A549 (cell line): ENCODE measurements at regions not wholly inside any gene's neighbourhood (a gene's known extent, or its start where the extent isn't known, plus 50 kb on each side); places are given as distances from the start of the nearest gene placed in this dataset.
"Not testable (repeated sequence)": the region's sequence is repeated elsewhere in the genome, so short reads cannot be mapped to it uniquely, and the experiment has no call there.

ENCODE experiments used
- KDM1A ChIP-seq: fragments of 200-600 bp; sonication (generic); IDR thresholded peaks from 2 replicates; pipeline ENCODE4 v1.6.1; 2016; ENCODE audit warnings: low read depth, mild to moderate bottlenecking
- TF ChIP-seq, protein P1 (sequence below): IDR thresholded peaks from 2 replicates; pipeline ENCODE4 v1.6.1; 2012; ENCODE audit warnings: low read depth, borderline replicate concordance
- TF ChIP-seq, protein P2 (sequence below): IDR thresholded peaks from 2 replicates; pipeline ENCODE4 v1.6.1; 2012
- TF ChIP-seq, protein P3 (sequence below): fragments of >200 bp; sonication (Bioruptor Twin); formaldehyde crosslinking; IDR thresholded peaks from 3 replicates; pipeline ENCODE4 v1.5.1; 2016

DNA sequence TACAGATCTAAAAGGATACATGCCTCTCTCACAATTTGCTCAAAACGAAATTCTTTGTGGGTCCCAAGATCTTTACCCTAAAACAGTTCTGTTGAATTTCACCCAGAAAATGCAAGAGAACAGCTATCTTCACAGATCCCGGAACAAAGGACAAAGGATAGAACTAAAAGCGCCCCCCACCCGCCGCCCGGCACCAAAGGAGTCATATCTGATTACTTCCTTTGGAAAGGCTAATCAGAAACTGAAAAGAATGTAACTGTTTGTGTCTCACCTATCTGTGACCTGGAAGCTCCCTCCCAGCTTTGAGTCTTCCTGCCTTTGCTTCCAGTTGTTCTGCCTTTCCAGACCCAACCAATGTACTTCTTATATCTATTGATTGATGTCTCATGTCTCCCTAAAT lies 247.9 kb upstream of the FAM240B start:
- TF ChIP-seq, protein P1, sequence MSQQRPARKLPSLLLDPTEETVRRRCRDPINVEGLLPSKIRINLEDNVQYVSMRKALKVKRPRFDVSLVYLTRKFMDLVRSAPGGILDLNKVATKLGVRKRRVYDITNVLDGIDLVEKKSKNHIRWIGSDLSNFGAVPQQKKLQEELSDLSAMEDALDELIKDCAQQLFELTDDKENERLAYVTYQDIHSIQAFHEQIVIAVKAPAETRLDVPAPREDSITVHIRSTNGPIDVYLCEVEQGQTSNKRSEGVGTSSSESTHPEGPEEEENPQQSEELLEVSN: not testable (repeated sequence)
- not testable (repeated sequence) for TF ChIP-seq KDM1A
- TF ChIP-seq, protein P2, sequence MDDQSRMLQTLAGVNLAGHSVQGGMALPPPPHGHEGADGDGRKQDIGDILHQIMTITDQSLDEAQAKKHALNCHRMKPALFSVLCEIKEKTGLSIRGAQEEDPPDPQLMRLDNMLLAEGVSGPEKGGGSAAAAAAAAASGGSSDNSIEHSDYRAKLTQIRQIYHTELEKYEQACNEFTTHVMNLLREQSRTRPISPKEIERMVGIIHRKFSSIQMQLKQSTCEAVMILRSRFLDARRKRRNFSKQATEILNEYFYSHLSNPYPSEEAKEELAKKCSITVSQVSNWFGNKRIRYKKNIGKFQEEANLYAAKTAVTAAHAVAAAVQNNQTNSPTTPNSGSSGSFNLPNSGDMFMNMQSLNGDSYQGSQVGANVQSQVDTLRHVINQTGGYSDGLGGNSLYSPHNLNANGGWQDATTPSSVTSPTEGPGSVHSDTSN: not testable (repeated sequence)
- TF ChIP-seq, protein P3, sequence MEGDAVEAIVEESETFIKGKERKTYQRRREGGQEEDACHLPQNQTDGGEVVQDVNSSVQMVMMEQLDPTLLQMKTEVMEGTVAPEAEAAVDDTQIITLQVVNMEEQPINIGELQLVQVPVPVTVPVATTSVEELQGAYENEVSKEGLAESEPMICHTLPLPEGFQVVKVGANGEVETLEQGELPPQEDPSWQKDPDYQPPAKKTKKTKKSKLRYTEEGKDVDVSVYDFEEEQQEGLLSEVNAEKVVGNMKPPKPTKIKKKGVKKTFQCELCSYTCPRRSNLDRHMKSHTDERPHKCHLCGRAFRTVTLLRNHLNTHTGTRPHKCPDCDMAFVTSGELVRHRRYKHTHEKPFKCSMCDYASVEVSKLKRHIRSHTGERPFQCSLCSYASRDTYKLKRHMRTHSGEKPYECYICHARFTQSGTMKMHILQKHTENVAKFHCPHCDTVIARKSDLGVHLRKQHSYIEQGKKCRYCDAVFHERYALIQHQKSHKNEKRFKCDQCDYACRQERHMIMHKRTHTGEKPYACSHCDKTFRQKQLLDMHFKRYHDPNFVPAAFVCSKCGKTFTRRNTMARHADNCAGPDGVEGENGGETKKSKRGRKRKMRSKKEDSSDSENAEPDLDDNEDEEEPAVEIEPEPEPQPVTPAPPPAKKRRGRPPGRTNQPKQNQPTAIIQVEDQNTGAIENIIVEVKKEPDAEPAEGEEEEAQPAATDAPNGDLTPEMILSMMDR: not testable (repeated sequence)
